ENCODE measurements at regions not wholly inside any gene's neighbourhood (a gene's known extent, or its start where the extent isn't known, plus 50 kb on each side); places are given as distances from the start of the nearest gene placed in this dataset.

DNA sequence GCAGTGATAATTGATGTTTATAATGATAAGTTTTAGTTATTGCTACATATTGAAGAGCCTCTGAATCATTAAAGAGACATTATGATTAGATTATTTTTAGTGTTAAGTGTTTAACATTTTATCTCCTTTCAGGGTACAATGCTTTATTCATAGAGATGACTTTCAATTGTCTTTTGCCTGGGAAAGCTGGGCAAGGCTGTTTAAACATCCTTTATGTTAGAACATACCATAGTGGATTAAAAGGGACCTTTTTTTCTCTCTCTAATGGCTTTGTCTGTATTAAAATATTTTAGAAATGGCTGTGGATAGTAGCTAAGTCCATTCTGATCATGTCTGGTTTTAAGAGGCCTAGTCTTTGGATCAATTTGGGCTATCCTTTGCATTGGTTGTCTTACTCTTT lies 427.5 kb upstream of the MIS18BP1 start:
- TF ChIP-seq, protein P1, sequence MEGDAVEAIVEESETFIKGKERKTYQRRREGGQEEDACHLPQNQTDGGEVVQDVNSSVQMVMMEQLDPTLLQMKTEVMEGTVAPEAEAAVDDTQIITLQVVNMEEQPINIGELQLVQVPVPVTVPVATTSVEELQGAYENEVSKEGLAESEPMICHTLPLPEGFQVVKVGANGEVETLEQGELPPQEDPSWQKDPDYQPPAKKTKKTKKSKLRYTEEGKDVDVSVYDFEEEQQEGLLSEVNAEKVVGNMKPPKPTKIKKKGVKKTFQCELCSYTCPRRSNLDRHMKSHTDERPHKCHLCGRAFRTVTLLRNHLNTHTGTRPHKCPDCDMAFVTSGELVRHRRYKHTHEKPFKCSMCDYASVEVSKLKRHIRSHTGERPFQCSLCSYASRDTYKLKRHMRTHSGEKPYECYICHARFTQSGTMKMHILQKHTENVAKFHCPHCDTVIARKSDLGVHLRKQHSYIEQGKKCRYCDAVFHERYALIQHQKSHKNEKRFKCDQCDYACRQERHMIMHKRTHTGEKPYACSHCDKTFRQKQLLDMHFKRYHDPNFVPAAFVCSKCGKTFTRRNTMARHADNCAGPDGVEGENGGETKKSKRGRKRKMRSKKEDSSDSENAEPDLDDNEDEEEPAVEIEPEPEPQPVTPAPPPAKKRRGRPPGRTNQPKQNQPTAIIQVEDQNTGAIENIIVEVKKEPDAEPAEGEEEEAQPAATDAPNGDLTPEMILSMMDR (conservative IDR thresholded peaks at IDR 0.05; ENCODE audit: control insufficient read depth, insufficient read depth, low read depth, low read length) = no peak
- no peak overlapping the region for H3K4me3 ChIP-seq (ENCODE audit: control insufficient read depth, low read depth, low read length)
- DNase-seq (ENCODE audit: low read depth) = no peak

DNA sequence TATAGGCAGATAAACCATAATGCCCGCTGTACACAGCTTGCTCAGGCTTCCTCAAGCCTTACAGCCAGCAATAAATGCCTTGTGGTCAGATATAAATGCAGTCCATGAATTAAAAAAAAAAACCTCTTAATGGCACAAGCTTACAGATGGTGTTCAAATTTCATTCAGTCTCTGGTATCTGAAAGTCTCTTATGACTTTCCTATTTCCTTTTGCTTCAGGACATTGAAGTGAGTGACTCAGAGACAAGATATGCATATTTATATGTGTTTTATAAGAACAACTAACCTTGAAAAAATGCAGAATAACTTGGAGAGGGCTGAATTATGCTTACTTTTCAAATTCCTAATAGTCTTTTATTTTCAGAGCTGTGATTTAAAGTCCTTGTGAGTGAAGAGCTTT lies 426.9 kb upstream of the MIS18BP1 start:
- H3K4me3 ChIP-seq (ENCODE audit: control insufficient read depth, low read depth, low read length) = no peak overlapping the region
- DNase-seq (ENCODE audit: low read depth) = peak; percentile 73
- TF ChIP-seq, protein P1 (conservative IDR thresholded peaks at IDR 0.05; ENCODE audit: control insufficient read depth, insufficient read depth, low read depth, low read length) = no peak

DNA sequence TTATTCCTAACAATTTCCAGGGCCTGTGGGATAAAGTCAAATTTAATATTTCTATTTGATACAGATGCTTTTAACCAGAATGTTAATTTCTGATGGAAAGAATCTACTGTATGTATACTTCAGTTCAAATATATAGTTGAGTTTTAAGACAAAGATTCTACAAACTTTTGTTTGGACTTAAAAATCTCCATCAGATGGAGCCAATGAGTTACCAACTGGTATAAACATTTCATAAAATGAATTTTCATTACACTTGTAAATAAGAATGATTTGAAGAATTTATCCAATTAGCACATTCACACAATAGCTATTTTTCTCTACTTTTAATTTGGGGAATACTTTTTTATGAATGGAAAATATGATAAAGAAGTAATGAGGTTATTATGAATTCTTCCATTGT lies 425.2 kb upstream of the MIS18BP1 start:
- DNase-seq (ENCODE audit: low read depth) = no peak
- TF ChIP-seq, protein P1 (conservative IDR thresholded peaks at IDR 0.05; ENCODE audit: control insufficient read depth, insufficient read depth, low read depth, low read length) = no peak
- H3K4me3 ChIP-seq (ENCODE audit: control insufficient read depth, low read depth, low read length) = no peak overlapping the region

DNA sequence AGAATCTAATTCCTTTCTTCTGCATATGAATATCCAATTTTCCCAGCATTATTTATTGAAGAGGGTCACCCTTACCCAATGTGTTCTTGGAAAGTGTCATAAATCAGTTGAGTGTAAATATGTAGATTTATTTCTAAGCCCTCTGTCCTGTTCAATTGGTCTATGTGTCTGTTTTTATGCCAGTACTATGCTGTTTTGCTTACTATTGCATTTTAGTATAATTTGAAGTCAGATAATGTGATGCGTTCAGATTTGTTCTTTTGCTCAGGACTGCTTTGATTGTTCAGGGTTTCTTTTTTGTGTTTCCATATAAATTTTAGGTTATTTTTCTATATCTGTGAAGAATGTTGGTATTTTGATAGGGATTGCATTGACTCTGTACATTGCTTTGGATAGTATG lies 420.4 kb upstream of the MIS18BP1 start:
- TF ChIP-seq, protein P1 (conservative IDR thresholded peaks at IDR 0.05; ENCODE audit: control insufficient read depth, insufficient read depth, low read depth, low read length) = no peak
- no peak for DNase-seq (ENCODE audit: low read depth)
- H3K4me3 ChIP-seq (ENCODE audit: control insufficient read depth, low read depth, low read length) = no peak overlapping the region

DNA sequence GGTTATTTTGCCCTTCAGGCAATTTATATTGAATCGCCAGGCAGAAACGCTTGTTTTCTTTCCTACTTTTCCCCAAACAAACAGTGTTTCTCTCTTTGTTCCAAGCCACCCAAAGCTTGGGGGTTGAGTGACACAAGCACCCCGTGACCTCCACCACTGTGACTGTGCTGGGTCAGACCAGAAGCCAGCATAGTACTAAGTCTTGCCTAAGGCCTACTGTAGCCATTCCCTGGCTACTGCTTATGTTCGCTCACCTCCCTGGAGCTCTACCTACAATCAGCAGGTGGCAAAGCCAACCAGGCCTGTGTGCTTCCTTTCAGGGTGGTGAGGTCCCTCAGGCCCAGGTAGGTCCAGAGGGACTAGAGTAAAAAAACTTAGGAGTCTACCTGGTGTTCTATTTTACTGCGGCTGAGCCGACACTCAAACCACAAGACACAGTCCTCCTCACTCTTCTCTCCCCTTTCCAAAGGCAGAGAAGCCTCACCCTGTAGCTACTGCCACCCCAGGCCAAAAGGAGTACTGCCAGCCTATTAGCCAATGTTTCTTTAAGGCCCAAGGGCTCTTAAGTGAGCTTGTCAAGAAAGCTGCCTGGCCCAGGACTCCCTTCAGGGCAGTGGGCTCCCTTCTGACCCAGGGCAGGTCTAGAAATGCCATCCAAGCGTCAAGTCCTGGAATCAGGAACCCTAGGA lies 411.8 kb upstream of the MIS18BP1 start:
- TF ChIP-seq, protein P1 (conservative IDR thresholded peaks at IDR 0.05; ENCODE audit: control insufficient read depth, insufficient read depth, low read depth, low read length) = no peak
- DNase-seq (ENCODE audit: low read depth) = no peak
- H3K4me3 ChIP-seq (ENCODE audit: control insufficient read depth, low read depth, low read length) = no peak overlapping the region

DNA sequence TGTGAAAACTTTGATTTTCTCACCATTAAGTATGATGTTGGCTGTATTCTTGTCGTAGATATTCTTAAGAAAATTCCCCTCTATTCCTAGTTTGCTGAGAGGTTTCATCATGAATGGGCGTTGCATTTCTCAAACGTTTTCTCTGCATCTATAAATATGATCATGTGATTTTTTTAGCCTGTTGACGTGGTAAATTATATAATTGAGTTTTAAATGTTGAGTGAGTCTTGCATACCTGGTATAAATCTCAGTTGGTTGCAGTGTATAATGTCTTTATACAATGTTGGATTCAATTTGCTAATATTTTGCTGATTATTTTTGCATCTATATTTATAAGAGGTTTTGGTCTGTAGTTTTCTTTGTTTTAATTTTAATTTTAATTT lies 405.9 kb upstream of the MIS18BP1 start:
- DNase-seq (ENCODE audit: low read depth) = no peak
- H3K4me3 ChIP-seq (ENCODE audit: control insufficient read depth, low read depth, low read length) = no peak overlapping the region
- TF ChIP-seq, protein P1 (conservative IDR thresholded peaks at IDR 0.05; ENCODE audit: control insufficient read depth, insufficient read depth, low read depth, low read length) = no peak

Data from fibroblast of mammary gland (primary cell).